Glutamatergic neuron (in vitro differentiated cells): ENCODE measurements at regions not wholly inside any gene's neighbourhood (a gene's known extent, or its start where the extent isn't known, plus 50 kb on each side); places are given as distances from the start of the nearest gene placed in this dataset.

Experiments
- DNase-seq: peaks from one replicate; pipeline ENCODE4 v3.0.0; 2022
- H3K27ac Mint-ChIP-seq: one replicate; pipeline ENCODE4 v1.8.0; 2020; ENCODE audit warnings: mild to moderate bottlenecking, mixed read lengths, inconsistent platforms; ENCODE audit not compliant: unreplicated experiment
- H3K27me3 Mint-ChIP-seq: one replicate; pipeline ENCODE4 v1.8.0; 2020; ENCODE audit warnings: mild to moderate bottlenecking, moderate library complexity, mixed read lengths, inconsistent platforms; ENCODE audit not compliant: unreplicated experiment
- H3K36me3 Mint-ChIP-seq: one replicate; pipeline ENCODE4 v1.8.0; 2020; ENCODE audit warnings: mild to moderate bottlenecking, mixed read lengths, inconsistent platforms; ENCODE audit not compliant: unreplicated experiment
- H3K4me1 Mint-ChIP-seq: one replicate; pipeline ENCODE4 v1.8.0; 2020; ENCODE audit warnings: mild to moderate bottlenecking, low read depth, mixed read lengths, inconsistent platforms; ENCODE audit not compliant: unreplicated experiment
- H3K4me3 Mint-ChIP-seq: one replicate; pipeline ENCODE4 v1.8.0; 2020; ENCODE audit warnings: mild to moderate bottlenecking, mixed read lengths, inconsistent platforms; ENCODE audit not compliant: unreplicated experiment
- H3K9me3 Mint-ChIP-seq: one replicate; pipeline ENCODE4 v1.8.0; 2020; ENCODE audit warnings: mild to moderate bottlenecking, moderate library complexity, mixed read lengths, inconsistent platforms; ENCODE audit not compliant: unreplicated experiment
- TF ChIP-seq, protein P1 (sequence below): fragments of 200-600 bp; sonication (generic); IDR thresholded peaks from one replicate; pipeline ENCODE4 v1.5.0; 2021; ENCODE audit not compliant: partially characterized antibody, unreplicated experiment

DNA sequence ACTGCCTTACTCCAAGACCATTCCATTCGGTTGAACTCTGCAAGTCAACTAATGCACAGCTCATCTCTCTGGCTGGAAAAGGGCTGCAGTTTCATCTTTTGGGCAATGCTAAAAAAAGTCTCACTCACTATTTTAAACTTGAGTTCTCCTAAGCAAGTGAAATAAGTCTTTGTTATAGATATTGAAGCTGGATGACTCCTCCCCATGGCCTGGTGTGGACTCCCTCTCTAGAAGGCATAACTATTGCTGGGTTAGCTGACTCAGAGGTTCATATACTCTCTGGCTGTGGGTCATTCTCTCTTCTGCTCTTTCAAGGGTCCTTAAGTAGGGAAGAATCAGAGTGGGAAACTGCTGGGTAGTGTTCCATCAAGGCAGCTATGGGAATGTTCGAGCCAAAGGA, 88.0 kb downstream of the XCL2 start:
- no peaks in the 10 kb centered on the region for H3K36me3 Mint-ChIP-seq
- H3K27ac Mint-ChIP-seq = no peak overlapping the region
- H3K27me3 Mint-ChIP-seq = no peaks in the 10 kb centered on the region
- H3K9me3 Mint-ChIP-seq = peaks cover 1% of the 10 kb centered on the region
- DNase-seq = no peak
- TF ChIP-seq, protein P1, sequence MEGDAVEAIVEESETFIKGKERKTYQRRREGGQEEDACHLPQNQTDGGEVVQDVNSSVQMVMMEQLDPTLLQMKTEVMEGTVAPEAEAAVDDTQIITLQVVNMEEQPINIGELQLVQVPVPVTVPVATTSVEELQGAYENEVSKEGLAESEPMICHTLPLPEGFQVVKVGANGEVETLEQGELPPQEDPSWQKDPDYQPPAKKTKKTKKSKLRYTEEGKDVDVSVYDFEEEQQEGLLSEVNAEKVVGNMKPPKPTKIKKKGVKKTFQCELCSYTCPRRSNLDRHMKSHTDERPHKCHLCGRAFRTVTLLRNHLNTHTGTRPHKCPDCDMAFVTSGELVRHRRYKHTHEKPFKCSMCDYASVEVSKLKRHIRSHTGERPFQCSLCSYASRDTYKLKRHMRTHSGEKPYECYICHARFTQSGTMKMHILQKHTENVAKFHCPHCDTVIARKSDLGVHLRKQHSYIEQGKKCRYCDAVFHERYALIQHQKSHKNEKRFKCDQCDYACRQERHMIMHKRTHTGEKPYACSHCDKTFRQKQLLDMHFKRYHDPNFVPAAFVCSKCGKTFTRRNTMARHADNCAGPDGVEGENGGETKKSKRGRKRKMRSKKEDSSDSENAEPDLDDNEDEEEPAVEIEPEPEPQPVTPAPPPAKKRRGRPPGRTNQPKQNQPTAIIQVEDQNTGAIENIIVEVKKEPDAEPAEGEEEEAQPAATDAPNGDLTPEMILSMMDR = no peak
- no peaks in the 10 kb centered on the region for H3K4me1 Mint-ChIP-seq
- H3K4me3 Mint-ChIP-seq = no peak overlapping the region

DNA sequence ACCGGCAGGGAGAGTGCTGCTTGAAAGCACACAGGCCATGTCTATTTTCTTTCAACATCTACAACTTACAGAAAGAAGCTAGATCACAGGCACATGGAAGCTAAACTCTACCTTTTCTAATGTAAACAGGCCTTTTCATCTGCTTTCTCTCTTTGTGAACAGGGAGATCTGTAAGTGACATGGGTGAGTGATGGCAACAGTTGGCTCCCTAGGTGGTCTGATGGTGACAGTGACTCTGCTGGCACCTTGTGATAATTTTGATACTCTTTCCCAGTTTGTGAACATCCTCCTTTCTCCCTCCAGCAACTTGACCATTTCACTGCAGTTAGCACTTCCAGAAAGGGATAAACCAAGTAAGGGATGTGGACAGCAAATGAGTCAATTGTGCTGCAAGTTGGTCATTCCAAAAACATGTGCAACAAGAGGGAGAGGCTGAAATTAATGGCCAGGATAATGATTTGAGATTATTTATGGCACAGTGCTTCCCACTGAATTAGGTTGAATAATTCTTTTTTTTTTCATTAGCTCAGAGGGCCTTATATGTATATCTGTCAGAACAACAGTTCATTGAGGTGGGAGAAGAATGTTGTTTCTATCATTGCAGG, 89.5 kb downstream of the XCL2 start:
- Mint-ChIP-seq H3K27me3 (no peaks in the 10 kb centered on the region), H3K4me3 (no peak overlapping the region), H3K9me3 (peaks cover 1% of the 10 kb centered on the region), H3K4me1 (no peaks in the 10 kb centered on the region), H3K27ac (no peak overlapping the region), H3K36me3 (no peaks in the 10 kb centered on the region)
- no peak for DNase-seq
- TF ChIP-seq, protein P1 = no peak

DNA sequence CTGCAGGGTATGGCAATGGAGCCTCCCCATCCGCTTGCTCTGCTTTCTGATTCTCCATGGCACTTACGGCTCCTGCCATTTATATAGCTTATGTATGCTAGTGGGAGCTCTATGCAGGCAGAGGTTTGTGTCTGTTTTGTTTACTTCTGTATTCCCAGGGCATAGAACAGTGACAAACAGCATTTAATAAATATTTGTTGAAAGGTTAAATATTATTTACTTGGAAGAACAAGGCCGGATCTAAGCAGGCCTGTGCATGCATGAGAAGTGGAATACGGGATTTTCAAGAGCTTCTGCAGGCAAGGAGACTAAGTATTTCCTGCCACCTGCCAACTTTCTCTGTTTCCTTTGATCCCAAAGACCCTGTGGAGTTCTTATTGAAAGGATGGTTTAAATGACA, 90.7 kb downstream of the XCL2 start:
- H3K27me3 Mint-ChIP-seq = no peaks in the 10 kb centered on the region
- DNase-seq = no peak
- H3K9me3 Mint-ChIP-seq = peaks cover 1% of the 10 kb centered on the region
- H3K27ac Mint-ChIP-seq = no peak overlapping the region
- no peak overlapping the region for H3K4me3 Mint-ChIP-seq
- H3K4me1 Mint-ChIP-seq = no peaks in the 10 kb centered on the region
- TF ChIP-seq, protein P1 = no peak
- no peaks in the 10 kb centered on the region for H3K36me3 Mint-ChIP-seq

DNA sequence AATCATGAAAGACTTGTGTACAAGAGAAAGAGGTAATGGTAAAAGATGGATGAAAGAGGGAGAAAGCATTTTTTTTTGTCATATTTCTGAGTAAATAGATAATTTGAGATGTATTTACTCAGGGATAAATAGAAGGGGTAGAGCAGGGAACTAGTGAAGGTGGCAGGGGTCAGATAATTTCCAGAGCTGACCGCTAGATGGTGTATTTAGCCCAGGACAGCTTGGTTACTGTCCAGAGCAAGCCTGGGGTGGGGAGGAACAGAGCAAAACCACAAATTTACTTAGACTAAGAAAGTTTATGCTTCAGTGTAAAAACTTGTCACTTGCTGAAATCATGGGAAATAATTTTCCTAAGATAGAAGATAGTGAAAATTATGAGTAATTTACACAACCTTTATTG, 91.5 kb downstream of the XCL2 start:
- TF ChIP-seq, protein P1 = no peak
- Mint-ChIP-seq H3K4me3 (no peak overlapping the region), H3K9me3 (no peaks in the 10 kb centered on the region), H3K27ac (no peak overlapping the region), H3K27me3 (no peaks in the 10 kb centered on the region), H3K36me3 (no peaks in the 10 kb centered on the region), H3K4me1 (no peaks in the 10 kb centered on the region)
- no peak for DNase-seq

DNA sequence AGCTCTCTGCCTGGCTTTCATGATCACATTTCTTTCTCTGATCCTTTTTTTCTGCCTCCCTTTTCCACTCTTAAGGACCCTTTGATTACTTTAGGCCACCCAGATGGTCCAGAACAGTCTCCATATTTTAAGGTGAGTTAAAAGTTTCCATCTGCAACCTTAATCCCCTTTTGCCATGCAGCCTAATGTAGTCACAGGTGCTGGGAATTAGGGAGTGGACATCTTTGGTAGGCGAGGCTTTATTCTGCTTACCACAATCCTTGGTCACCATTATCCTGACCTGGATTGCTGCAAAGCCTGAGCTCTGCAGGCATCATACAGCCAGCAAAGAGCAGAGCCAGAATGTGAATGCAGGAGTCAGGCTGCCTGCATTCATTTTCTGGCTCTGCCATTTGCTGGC, 95.9 kb downstream of the XCL2 start:
- H3K4me3 Mint-ChIP-seq = no peak overlapping the region
- H3K27me3 Mint-ChIP-seq = peaks cover 1% of the 10 kb centered on the region
- peaks cover 5% of the 10 kb centered on the region for H3K9me3 Mint-ChIP-seq
- no peak for DNase-seq
- TF ChIP-seq, protein P1 = no peak
- H3K27ac Mint-ChIP-seq = no peak overlapping the region
- no peaks in the 10 kb centered on the region for H3K36me3 Mint-ChIP-seq
- H3K4me1 Mint-ChIP-seq = no peaks in the 10 kb centered on the region
